ENCODE measurements at regions not wholly inside any gene's neighbourhood (a gene's known extent, or its start where the extent isn't known, plus 50 kb on each side); places are given as distances from the start of the nearest gene placed in this dataset.

DNA sequence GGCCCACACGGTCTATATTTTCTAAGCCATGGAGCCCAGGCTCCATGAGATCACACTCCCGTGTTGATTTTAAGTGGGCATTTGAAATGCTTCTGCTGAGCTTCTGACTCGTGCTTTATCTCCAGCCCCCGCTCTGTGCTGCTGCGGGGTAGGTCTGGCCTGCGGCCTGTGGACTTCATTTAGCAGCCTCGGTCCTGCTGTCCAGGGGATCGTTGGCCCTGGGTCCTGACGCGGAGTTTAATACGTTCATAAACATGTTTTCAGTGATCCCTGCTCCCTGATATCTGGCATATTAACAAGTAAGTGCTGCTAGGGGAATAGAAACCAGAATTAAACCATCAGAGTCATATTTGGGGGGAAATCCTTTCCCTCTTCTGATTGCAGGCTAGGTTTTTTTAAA, 540.3 kb upstream of the MGMT start:
- TF ChIP-seq MXI1 (conservative IDR thresholded peaks at IDR 0.05; ENCODE audit: poor library complexity, severe bottlenecking) (no peak), SMC3 (conservative IDR thresholded peaks at IDR 0.05; ENCODE audit: poor library complexity) (no peak)
- TF ChIP-seq, protein P1, sequence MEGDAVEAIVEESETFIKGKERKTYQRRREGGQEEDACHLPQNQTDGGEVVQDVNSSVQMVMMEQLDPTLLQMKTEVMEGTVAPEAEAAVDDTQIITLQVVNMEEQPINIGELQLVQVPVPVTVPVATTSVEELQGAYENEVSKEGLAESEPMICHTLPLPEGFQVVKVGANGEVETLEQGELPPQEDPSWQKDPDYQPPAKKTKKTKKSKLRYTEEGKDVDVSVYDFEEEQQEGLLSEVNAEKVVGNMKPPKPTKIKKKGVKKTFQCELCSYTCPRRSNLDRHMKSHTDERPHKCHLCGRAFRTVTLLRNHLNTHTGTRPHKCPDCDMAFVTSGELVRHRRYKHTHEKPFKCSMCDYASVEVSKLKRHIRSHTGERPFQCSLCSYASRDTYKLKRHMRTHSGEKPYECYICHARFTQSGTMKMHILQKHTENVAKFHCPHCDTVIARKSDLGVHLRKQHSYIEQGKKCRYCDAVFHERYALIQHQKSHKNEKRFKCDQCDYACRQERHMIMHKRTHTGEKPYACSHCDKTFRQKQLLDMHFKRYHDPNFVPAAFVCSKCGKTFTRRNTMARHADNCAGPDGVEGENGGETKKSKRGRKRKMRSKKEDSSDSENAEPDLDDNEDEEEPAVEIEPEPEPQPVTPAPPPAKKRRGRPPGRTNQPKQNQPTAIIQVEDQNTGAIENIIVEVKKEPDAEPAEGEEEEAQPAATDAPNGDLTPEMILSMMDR (IDR thresholded peaks at IDR 0.05; ENCODE audit: poor library complexity, severe bottlenecking), result no peak
